ENCODE measurements at regions not wholly inside any gene's neighbourhood (a gene's known extent, or its start where the extent isn't known, plus 50 kb on each side); places are given as distances from the start of the nearest gene placed in this dataset.
"Not testable (repeated sequence)": the region's sequence is repeated elsewhere in the genome, so short reads cannot be mapped to it uniquely, and the experiment has no call there.

GRCh38 chr5:174567506-174568141 lies 156.8 kb upstream of the MSX2 start:
- no peak for DNase-seq

GRCh38 chr5:174570662-174571061 lies 153.7 kb upstream of the MSX2 start:
- DNase-seq = no peak

GRCh38 chr5:174571662-174572397 lies 152.6 kb upstream of the MSX2 start:
- DNase-seq = no peak

- DNase-seq = no peak
Measured at GRCh38 chr5:174572591-174572990, 151.8 kb upstream of the MSX2 start.

GRCh38 chr5:174573221-174573994 lies 151.0 kb upstream of the MSX2 start:
- no peak for DNase-seq

- no peak for DNase-seq
Measured at GRCh38 chr5:174575043-174575442, 149.3 kb upstream of the MSX2 start.

- DNase-seq = no peak
Measured at GRCh38 chr5:174576042-174576441, 148.3 kb upstream of the MSX2 start.

GRCh38 chr5:174581479-174581878 lies 142.9 kb upstream of the MSX2 start:
- no peak for DNase-seq

GRCh38 chr5:174581894-174582293 lies 142.5 kb upstream of the MSX2 start:
- no peak for DNase-seq

- no peak for DNase-seq
Measured at GRCh38 chr5:174583071-174583470, 141.3 kb upstream of the MSX2 start.

- DNase-seq = no peak
Measured at GRCh38 chr5:174585472-174585871, 138.9 kb upstream of the MSX2 start.

- not testable (repeated sequence) for DNase-seq
Measured at GRCh38 chr5:174586163-174586562, 138.2 kb upstream of the MSX2 start.

GRCh38 chr5:174589011-174589410 lies 135.4 kb upstream of the MSX2 start:
- no peak for DNase-seq

- no peak for DNase-seq
Measured at GRCh38 chr5:174589599-174589998, 134.8 kb upstream of the MSX2 start.

GRCh38 chr5:174590820-174591219 lies 133.6 kb upstream of the MSX2 start:
- DNase-seq = no peak

- no peak for DNase-seq
Measured at GRCh38 chr5:174596429-174596828, 128.0 kb upstream of the MSX2 start.

- no peak for DNase-seq
Measured at GRCh38 chr5:174599992-174600391, 124.4 kb upstream of the MSX2 start.

- no peak for DNase-seq
Measured at GRCh38 chr5:174601946-174602345, 122.4 kb upstream of the MSX2 start.

- no peak for DNase-seq
Measured at GRCh38 chr5:174606153-174606552, 118.2 kb upstream of the MSX2 start.

GRCh38 chr5:174606646-174607045 lies 117.7 kb upstream of the MSX2 start:
- no peak for DNase-seq

GRCh38 chr5:174607205-174607604 lies 117.2 kb upstream of the MSX2 start:
- DNase-seq = no peak

- DNase-seq = no peak
Measured at GRCh38 chr5:174607916-174608315, 116.5 kb upstream of the MSX2 start.

- no peak for DNase-seq
Measured at GRCh38 chr5:174608631-174609097, 115.7 kb upstream of the MSX2 start.

GRCh38 chr5:174609116-174609515 lies 115.3 kb upstream of the MSX2 start:
- no peak for DNase-seq

All from activated naive CD4-positive, alpha-beta T cell treated with anti-CD3 and anti-CD28 coated beads, Interleukin-2, amount 50 U/mL, for 16 hours (primary cell).